SJSA1 (cell line): ENCODE measurements at regions not wholly inside any gene's neighbourhood (a gene's known extent, or its start where the extent isn't known, plus 50 kb on each side); places are given as distances from the start of the nearest gene placed in this dataset.

Experiments used
- DNase-seq, 2 experiments: peaks; one replicate each; pipeline ENCODE4 v3.0.0-alpha.2; 2015 to 2020; ENCODE audit warnings: low spot score in 2 of 2, low read depth in 1 of 2
- H3K27ac ChIP-seq: fragments of 250-450 bp; sonication (Bioruptor Pico); 2 replicates; pipeline ENCODE4 v1.5.1; 2020; ENCODE audit warnings: mild to moderate bottlenecking, moderate library complexity
- H3K27me3 ChIP-seq: fragments of 250-450 bp; sonication (Bioruptor Pico); replicated peaks from 2 replicates; pipeline ENCODE4 v1.5.1; 2020; ENCODE audit warnings: mild to moderate bottlenecking, moderate library complexity
- H3K36me3 ChIP-seq: fragments of 250-450 bp; sonication (Bioruptor Pico); 2 replicates; pipeline ENCODE4 v1.5.1; 2020; ENCODE audit warnings: mild to moderate bottlenecking
- H3K4me1 ChIP-seq: fragments of 250-450 bp; sonication (Bioruptor Pico); replicated peaks from 2 replicates; pipeline ENCODE4 v1.6.1; 2021; ENCODE audit warnings: mild to moderate bottlenecking
- H3K4me3 ChIP-seq: fragments of 250-450 bp; sonication (Bioruptor Pico); 2 replicates; pipeline ENCODE4 v1.5.1; 2020; ENCODE audit warnings: mild to moderate bottlenecking
- H3K9me3 ChIP-seq: fragments of 250-450 bp; sonication (Bioruptor Pico); replicated peaks from 2 replicates; pipeline ENCODE4 v1.5.1; 2020; ENCODE audit warnings: mild to moderate bottlenecking

DNA sequence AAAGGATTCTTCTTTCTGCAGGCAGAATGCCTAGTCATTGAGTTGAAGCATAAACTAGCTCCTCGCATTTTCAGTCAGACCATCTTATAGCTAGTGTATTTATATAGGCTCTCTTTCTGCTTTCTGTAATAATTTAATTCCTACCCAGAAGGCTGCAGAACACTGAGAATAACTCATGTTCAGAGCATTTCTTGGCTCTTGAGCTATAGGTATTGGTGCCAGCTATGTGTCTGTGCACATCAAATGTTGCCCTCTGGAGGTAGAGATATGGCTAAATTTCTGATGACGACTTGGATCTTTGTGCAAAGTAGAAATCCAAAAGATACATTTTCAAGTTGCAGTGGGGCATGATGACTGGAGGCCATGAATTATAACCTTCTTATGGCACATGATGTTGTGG, 336.2 kb upstream of the TPM1 start:
- Histone ChIP-seq H3K27me3 (no peaks in the 10 kb centered on the region), H3K4me1 (no peaks in the 10 kb centered on the region), H3K27ac (no peak overlapping the region), H3K9me3 (0 out of 2 replicates have a peak, but pooled peaks cover 2% of the 10 kb centered on the region), H3K4me3 (no peak overlapping the region), H3K36me3 (peaks cover 11% of the 10 kb centered on the region; the same call in 1 of the 2 replicates)
- peak in 1 of 2 experiments; percentile 9 for DNase-seq

DNA sequence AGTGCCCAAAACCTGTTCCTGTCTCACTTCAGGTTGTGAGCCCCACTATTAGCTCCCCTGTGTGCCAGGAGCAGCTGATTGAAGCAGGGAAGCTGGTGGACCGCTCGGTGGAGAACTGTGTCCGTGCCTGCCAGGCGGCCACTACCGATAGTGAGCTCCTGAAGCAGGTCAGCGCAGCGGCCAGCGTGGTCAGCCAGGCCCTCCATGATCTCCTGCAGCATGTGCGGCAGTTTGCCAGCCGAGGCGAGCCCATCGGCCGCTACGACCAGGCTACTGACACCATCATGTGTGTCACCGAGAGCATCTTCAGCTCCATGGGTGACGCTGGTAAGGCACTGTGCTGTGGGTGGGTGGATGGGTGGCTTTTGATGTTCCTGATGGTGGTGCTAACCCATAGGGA, 334.1 kb upstream of the TPM1 start:
- H3K27ac ChIP-seq: no peak overlapping the region
- no peak overlapping the region for H3K4me3 ChIP-seq
- no peaks in the 10 kb centered on the region for H3K27me3 ChIP-seq
- no peak for DNase-seq
- H3K4me1 ChIP-seq: peaks cover 7% of the 10 kb centered on the region
- no peaks in the 10 kb centered on the region for H3K9me3 ChIP-seq
- peaks cover 12% of the 10 kb centered on the region; the same call in 1 of the 2 replicates for H3K36me3 ChIP-seq

GRCh38 chr15:62709261-62709660, 333.3 kb upstream of the TPM1 start:
- H3K9me3 ChIP-seq: no peaks in the 10 kb centered on the region
- no peak overlapping the region for H3K27ac ChIP-seq
- H3K27me3 ChIP-seq: no peaks in the 10 kb centered on the region
- DNase-seq: no peak
- peaks cover 12% of the 10 kb centered on the region; the same call in 1 of the 2 replicates for H3K36me3 ChIP-seq
- no peak overlapping the region for H3K4me3 ChIP-seq
- peaks cover 7% of the 10 kb centered on the region for H3K4me1 ChIP-seq

GRCh38 chr15:62711691-62712454, 330.7 kb upstream of the TPM1 start:
- peaks cover 7% of the 10 kb centered on the region for H3K4me1 ChIP-seq
- H3K36me3 ChIP-seq: peaks cover 12% of the 10 kb centered on the region; the same call in 1 of the 2 replicates
- no peaks in the 10 kb centered on the region for H3K9me3 ChIP-seq
- H3K4me3 ChIP-seq: no peak overlapping the region
- H3K27ac ChIP-seq: no peak overlapping the region
- DNase-seq: no peak
- H3K27me3 ChIP-seq: no peaks in the 10 kb centered on the region

DNA sequence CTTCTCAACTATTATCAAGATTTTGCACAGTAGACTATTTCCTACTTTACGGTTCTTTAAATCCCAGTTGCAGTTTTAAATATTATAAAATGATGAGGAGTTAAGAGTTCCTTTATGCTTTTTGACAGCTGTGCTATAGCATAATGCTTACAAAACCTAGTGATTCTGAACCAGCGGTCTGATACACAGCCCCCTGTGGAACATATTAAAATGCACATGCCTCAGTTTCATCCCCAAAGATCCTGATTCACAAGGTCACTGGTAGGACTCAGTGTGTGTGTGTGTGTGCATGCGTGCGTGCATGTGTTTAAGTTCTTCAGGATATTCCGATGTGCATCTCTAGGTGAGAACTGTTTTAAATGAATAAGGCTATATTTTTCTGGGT, 330.1 kb upstream of the TPM1 start:
- no peak overlapping the region for H3K27ac ChIP-seq
- H3K27me3 ChIP-seq: no peaks in the 10 kb centered on the region
- H3K36me3 ChIP-seq: peaks cover 15% of the 10 kb centered on the region
- DNase-seq: no peak
- H3K4me3 ChIP-seq: no peak overlapping the region
- no peaks in the 10 kb centered on the region for H3K9me3 ChIP-seq
- H3K4me1 ChIP-seq: peaks cover 7% of the 10 kb centered on the region

DNA sequence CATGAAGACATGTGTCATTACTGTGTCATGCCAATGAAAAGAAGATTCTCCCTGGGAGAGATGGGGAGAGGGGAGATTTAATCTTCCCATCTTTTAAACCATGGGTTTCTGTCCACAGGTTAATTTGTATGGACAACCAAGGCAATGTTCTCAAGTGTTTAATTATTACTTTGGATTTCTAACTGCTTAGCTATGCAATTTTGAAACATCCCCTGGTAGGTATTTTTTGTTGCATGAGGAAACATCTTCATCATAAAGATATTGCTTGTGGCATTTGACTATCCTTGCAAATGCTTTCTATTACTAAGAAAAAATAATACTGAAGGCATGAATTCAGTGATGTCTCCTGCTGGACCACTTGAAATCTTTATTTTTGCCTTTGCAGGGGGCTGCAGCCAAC, 326.6 kb upstream of the TPM1 start:
- H3K9me3 ChIP-seq: no peaks in the 10 kb centered on the region
- H3K27ac ChIP-seq: no peak overlapping the region
- peaks cover 26% of the 10 kb centered on the region for H3K36me3 ChIP-seq
- no peak for DNase-seq
- H3K27me3 ChIP-seq: no peaks in the 10 kb centered on the region
- no peak overlapping the region for H3K4me3 ChIP-seq
- peaks cover 17% of the 10 kb centered on the region for H3K4me1 ChIP-seq

DNA sequence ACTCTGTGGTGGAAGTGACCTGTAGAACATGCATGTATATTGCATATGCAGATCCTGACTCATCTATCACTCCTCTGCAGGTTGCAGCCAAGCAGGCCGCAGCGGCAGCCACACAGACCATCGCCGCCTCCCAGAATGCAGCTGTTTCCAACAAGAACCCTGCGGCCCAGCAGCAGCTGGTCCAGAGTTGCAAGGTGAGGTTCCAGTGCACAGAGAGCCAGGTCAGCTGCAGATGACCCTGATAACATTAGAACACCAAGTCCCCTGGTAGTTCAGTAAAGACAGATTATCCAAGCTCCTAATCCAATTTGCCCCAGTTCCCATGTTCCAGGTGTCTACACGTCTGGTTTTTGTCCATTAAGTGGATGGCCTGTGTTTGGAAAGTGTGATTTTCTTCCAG, 325.1 kb upstream of the TPM1 start:
- H3K4me3 ChIP-seq: no peak overlapping the region
- no peaks in the 10 kb centered on the region for H3K27me3 ChIP-seq
- H3K9me3 ChIP-seq: no peaks in the 10 kb centered on the region
- no peak overlapping the region for H3K27ac ChIP-seq
- H3K4me1 ChIP-seq: peaks cover 9% of the 10 kb centered on the region
- no peak for DNase-seq
- H3K36me3 ChIP-seq: peaks cover 19% of the 10 kb centered on the region

GRCh38 chr15:62719316-62719715, 323.2 kb upstream of the TPM1 start:
- H3K9me3 ChIP-seq: no peaks in the 10 kb centered on the region
- H3K36me3 ChIP-seq: peaks cover 19% of the 10 kb centered on the region
- DNase-seq: no peak
- H3K4me3 ChIP-seq: no peak overlapping the region
- H3K4me1 ChIP-seq: peaks cover 9% of the 10 kb centered on the region
- H3K27ac ChIP-seq: no peak overlapping the region
- no peaks in the 10 kb centered on the region for H3K27me3 ChIP-seq

- H3K4me1 ChIP-seq: peaks cover 9% of the 10 kb centered on the region
- no peak for DNase-seq
Measured at GRCh38 chr15:62722237-62722636, 320.3 kb upstream of the TPM1 start.

DNA sequence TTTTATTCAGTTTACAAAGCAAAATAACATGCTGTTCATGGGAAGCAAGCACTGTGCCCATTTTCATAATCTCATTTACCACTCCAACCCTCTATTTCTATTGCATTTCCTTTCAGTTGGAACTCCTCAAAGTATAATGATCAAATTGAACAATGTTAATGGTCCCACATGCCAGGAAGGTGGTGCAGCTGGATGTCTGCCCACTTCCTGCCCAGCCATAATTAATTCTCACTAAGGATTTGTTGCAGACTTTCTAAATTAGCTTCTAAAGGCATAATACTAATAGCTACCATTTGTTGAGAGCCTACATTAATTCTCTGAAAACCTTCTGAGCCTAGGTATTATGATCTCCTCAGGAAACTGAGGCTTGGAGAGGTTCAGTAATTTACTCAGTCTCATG, 316.1 kb upstream of the TPM1 start:
- Histone ChIP-seq H3K4me3 (no peak overlapping the region), H3K36me3 (0 out of 2 replicates have a peak, but pooled peaks cover 9% of the 10 kb centered on the region), H3K27ac (no peak overlapping the region), H3K27me3 (no peaks in the 10 kb centered on the region), H3K9me3 (no peaks in the 10 kb centered on the region), H3K4me1 (no peaks in the 10 kb centered on the region)
- no peak for DNase-seq

More at GRCh38 chr15:62722237-62722636, 320.3 kb upstream of the TPM1 start:
- H3K27ac ChIP-seq: no peak overlapping the region
- no peaks in the 10 kb centered on the region for H3K9me3 ChIP-seq
- H3K27me3 ChIP-seq: no peaks in the 10 kb centered on the region
- H3K36me3 ChIP-seq: peaks cover 19% of the 10 kb centered on the region
- no peak overlapping the region for H3K4me3 ChIP-seq

- DNase-seq: no peak
- Histone ChIP-seq H3K27me3 (no peaks in the 10 kb centered on the region), H3K36me3 (peaks cover 12% of the 10 kb centered on the region; the same call in 1 of the 2 replicates), H3K27ac (no peak overlapping the region), H3K9me3 (no peaks in the 10 kb centered on the region), H3K4me1 (no peaks in the 10 kb centered on the region), H3K4me3 (no peak overlapping the region)
Measured at GRCh38 chr15:62727501-62727900, 315.0 kb upstream of the TPM1 start.

DNA sequence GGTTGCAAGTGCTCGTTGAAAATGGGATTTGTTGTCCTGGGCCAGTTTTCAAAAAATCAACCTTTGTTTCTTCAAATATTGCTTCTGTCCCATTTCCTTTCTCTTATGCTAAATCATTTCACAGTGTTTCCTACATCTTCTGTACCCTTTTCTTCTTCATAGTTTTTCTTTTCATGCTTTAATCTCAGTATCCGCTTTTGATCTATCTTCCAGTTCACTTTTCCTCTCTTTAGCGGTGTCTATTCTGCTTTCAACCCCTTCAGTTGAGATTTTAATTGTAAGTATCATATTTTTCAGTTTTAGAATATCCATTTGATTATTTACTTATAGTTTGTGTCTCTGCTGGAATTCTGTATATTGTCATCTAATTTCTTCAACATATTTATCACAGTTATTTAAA, 311.7 kb upstream of the TPM1 start:
- H3K27me3 ChIP-seq: no peaks in the 10 kb centered on the region
- DNase-seq: no peak
- H3K27ac ChIP-seq: no peak overlapping the region
- H3K4me1 ChIP-seq: no peaks in the 10 kb centered on the region
- no peak overlapping the region for H3K4me3 ChIP-seq
- peaks cover 9% of the 10 kb centered on the region; the same call in 1 of the 2 replicates for H3K36me3 ChIP-seq
- H3K9me3 ChIP-seq: no peaks in the 10 kb centered on the region

GRCh38 chr15:62732078-62732477, 310.5 kb upstream of the TPM1 start:
- H3K4me1 ChIP-seq: no peaks in the 10 kb centered on the region
- no peaks in the 10 kb centered on the region for H3K27me3 ChIP-seq
- H3K36me3 ChIP-seq: peaks cover 9% of the 10 kb centered on the region; the same call in 1 of the 2 replicates
- H3K9me3 ChIP-seq: no peaks in the 10 kb centered on the region
- no peak overlapping the region for H3K27ac ChIP-seq
- H3K4me3 ChIP-seq: no peak overlapping the region
- DNase-seq: no peak

DNA sequence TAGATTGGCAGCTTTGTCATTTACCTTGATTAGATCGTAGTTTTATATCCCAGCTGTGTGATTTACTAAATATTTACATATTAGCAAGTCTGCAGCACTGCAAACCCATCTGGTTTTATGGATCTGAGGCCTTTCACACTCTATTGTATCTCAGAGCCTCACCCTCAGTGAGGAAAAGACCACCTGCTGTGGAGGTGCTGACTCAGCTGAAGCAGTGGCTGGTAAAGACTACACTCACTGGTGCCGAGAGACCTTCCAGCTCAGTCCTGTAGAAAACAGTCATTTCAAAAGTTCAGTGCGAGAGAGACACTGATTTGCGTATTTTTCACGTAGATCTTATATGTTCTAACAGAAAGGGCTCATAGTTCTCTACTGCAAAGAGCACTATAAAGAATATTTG, 307.8 kb upstream of the TPM1 start:
- Histone ChIP-seq H3K9me3 (no peaks in the 10 kb centered on the region), H3K27ac (no peak overlapping the region), H3K4me1 (peaks cover 12% of the 10 kb centered on the region), H3K4me3 (no peak overlapping the region), H3K27me3 (no peaks in the 10 kb centered on the region), H3K36me3 (peaks cover 9% of the 10 kb centered on the region; the same call in 1 of the 2 replicates)
- no peak for DNase-seq
